NCI-H187 (cell line): ENCODE measurements at regions not wholly inside any gene's neighbourhood (a gene's known extent, or its start where the extent isn't known, plus 50 kb on each side); places are given as distances from the start of the nearest gene placed in this dataset.

Source experiments
- DNase-seq, 2 experiments: peaks; one replicate each; lab custom pipeline; 2025; lab: John Stamatoyannopoulos, UW

- DNase-seq = no peak
These were observed 288.7 kb downstream of the SOX9 start for GRCh38 chr17:72409405-72410002.

GRCh38 chr17:72411124-72411563 lies 290.3 kb downstream of the SOX9 start:
- DNase-seq = no peak

GRCh38 chr17:72412650-72413076 lies 291.8 kb downstream of the SOX9 start:
- no peak for DNase-seq

- no peak for DNase-seq
These were observed 292.5 kb downstream of the SOX9 start for GRCh38 chr17:72413077-72414031.

GRCh38 chr17:72414032-72414396 lies 293.2 kb downstream of the SOX9 start:
- DNase-seq = no peak

GRCh38 chr17:72414967-72415853 lies 294.4 kb downstream of the SOX9 start:
- no peak for DNase-seq

- DNase-seq = no peak
These were observed 295.3 kb downstream of the SOX9 start for GRCh38 chr17:72416054-72416675.

GRCh38 chr17:72416905-72417304 lies 296.1 kb downstream of the SOX9 start:
- no peak for DNase-seq

- no peak for DNase-seq
These were observed 296.8 kb downstream of the SOX9 start for GRCh38 chr17:72417627-72418026.

- DNase-seq = no peak
These were observed 299.3 kb downstream of the SOX9 start for GRCh38 chr17:72419866-72420774.

- no peak for DNase-seq
These were observed 299.9 kb downstream of the SOX9 start for GRCh38 chr17:72420775-72421127.

GRCh38 chr17:72421128-72422092 lies 300.6 kb downstream of the SOX9 start:
- DNase-seq = no peak

- DNase-seq = no peak
These were observed 301.3 kb downstream of the SOX9 start for GRCh38 chr17:72422204-72422504.

GRCh38 chr17:72422505-72423285 lies 301.9 kb downstream of the SOX9 start:
- DNase-seq = no peak

- no peak for DNase-seq
These were observed 302.4 kb downstream of the SOX9 start for GRCh38 chr17:72423286-72423589.

- DNase-seq = no peak
These were observed 302.9 kb downstream of the SOX9 start for GRCh38 chr17:72423718-72424117.

- no peak for DNase-seq
These were observed 303.8 kb downstream of the SOX9 start for GRCh38 chr17:72424505-72425117.

GRCh38 chr17:72425133-72425793 lies 304.4 kb downstream of the SOX9 start:
- no peak for DNase-seq
